ENCODE measurements at regions not wholly inside any gene's neighbourhood (a gene's known extent, or its start where the extent isn't known, plus 50 kb on each side); places are given as distances from the start of the nearest gene placed in this dataset.

DNA sequence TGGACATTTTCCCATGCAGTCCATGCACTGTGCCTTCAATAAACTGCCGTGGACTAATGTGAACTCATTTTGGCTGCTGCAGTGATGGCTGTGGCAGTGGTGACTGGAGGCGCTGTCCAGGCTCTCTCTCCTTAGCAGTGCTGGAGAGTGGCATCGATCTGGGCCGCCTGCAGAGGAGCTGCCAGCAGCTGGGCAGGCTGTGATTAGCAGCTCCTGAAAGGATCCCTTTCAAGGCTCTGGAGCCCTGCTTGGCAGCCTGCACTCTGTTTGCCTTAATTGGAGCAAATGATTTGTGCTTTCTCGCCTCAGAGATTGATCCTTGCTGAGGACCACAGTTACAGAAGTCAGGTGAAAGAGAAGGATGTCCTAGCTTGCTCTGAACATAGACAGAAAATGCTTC, 130.1 kb upstream of the VWC2 start:
- TF ChIP-seq CTCF (IDR thresholded peaks at IDR 0.05), result no peak
- TF ChIP-seq EZH2phosphoT487 (IDR thresholded peaks at IDR 0.05), result no peak
- TF ChIP-seq EZH2 (IDR thresholded peaks at IDR 0.05), result no peak
